Activated CD4-positive, alpha-beta T cell treated with anti-CD3 and anti-CD28 coated beads, Interleukin-2, amount 50 U/mL, for 24 hours (primary cell): ENCODE measurements at regions not wholly inside any gene's neighbourhood (a gene's known extent, or its start where the extent isn't known, plus 50 kb on each side); places are given as distances from the start of the nearest gene placed in this dataset.
"Not testable (repeated sequence)": the region's sequence is repeated elsewhere in the genome, so short reads cannot be mapped to it uniquely, and the experiment has no call there.

Source experiments
- DNase-seq, 2 donors: peaks; one replicate each; pipeline ENCODE4 v3.0.0-alpha.2; 2020; ENCODE audit warnings: low read depth in 1 of 2, low spot score in 1 of 2

DNA sequence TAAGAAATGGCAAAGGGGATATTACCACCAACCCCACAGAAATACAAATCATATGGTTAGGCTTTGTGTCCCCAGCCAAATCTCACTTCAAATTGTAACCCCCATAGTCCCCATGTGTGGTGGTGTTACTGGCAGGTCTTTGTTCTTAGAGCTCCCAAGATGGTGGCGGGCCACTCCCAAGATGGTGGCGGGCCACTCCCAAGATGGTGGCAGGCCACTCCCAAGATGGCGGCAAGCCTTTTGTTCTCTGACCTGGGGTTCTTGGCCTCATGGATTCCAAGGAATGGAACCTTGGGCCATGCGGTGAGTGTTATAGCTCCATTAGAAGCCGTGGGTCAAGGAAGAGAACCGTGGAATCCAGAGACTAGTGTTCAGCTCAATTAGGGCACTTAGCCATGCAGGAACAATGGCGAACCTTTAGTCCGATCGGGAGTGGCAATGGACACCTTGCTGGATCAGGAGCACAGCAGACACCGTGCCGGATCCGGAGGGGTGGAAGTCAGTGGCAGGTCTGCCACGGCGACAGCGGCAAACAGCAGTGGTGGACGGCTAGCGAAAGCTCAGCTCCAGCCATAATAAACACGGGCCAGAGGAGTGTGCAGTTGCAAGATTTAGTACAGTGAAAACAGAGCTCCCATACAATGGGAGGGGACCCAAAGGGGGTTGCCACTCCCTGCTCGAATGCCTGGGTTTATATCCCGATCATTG, 949.9 kb upstream of the NCAM2 start:
- DNase-seq, result not testable (repeated sequence)

DNA sequence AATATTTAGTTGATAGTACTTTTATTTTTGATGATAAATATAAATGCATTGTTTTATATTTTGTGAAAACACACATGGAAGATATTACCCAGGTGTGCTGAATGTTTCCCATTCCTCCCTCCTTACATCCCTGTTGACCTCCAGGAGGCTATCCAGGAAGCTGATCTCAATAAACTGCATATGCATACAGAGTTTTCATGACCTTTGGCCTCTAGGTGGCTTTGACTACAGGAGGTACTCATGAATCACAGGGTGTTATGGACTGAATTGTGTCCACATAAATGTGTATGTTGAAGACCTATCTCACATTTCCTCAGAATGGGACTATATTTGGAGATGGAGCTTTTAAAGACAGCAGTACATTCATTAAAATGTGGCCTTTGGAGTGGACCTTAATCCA, 914.9 kb upstream of the NCAM2 start:
- no peak for DNase-seq

DNA sequence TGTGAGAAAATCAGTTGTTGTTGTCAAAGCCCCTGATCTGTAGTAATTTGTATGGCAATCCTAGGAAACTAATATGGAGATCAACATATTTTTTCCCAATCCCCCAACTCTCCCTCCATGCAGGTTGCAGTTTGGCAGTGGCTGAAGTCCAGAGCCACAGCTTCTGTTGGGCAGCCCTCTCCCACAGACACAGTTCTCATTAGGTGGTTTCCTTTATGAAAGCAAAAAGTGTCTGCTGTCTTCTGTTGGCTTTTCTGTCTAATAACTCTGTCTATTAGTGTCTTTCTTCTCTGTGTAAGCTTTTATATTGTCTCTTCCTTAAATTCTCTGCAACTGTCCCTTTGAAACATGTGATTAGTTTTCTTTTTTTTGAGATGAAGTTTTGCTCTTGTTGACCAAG, 914.3 kb upstream of the NCAM2 start:
- DNase-seq, result no peak

DNA sequence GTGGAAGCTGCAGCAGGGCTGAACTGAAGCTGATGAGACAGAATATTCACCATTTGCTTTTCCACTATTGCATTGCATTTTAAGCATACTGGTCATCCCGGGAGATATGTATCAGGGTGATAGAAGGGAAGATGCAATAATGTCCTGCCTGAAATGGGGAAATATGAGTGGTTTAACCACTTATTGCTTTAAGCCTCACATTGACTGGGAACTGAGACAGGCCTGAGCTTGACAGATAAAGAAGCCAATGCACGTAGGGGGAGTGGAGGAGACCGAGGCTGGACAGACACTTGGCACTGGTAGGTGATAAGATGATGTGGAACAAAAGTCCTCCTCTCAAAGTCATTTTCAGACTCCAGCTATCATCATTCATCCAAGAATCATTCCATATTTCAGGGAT, 911.7 kb upstream of the NCAM2 start:
- no peak for DNase-seq

DNA sequence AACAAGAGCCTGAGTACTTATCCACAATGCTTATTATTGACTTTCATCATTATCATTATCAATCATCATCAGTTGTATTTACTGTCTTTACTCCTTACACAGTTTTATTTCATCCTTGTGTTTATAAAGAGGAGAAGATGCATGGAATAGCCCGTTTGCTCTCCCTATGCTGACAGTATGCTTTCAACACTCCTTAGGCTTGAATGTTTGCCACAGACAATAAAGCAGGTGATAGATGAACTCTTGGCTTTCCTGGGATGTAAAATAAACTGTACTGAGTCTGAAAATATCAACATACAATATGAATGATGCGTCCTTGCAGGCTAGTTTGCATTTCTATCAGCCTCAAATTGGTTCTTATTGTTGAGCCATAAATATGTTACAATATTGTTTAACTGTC, 891.8 kb upstream of the NCAM2 start:
- no peak for DNase-seq

DNA sequence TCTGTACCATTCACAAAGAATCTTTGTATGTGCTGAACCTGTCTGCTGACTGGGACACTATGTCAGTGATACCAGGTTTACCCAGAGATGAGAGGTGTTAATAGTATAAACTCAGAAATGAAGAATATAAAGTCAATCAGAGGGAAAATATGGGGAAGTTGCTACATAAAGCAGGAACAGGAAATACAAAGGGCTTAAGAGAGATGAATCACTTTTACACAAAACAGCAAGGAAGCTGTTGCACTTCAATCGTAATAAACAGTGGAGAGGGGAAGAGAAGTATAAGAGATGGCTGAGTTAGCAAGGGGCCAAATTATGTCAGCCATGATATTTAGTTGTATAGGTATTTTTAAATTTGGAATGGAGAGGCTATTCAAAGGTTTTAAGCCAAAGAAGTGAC, 890.2 kb upstream of the NCAM2 start:
- DNase-seq, result no peak

- no peak for DNase-seq
Measured at GRCh38 chr21:20108976-20109540, 889.2 kb upstream of the NCAM2 start.

GRCh38 chr21:20110368-20110767, 887.8 kb upstream of the NCAM2 start:
- DNase-seq, result no peak

DNA sequence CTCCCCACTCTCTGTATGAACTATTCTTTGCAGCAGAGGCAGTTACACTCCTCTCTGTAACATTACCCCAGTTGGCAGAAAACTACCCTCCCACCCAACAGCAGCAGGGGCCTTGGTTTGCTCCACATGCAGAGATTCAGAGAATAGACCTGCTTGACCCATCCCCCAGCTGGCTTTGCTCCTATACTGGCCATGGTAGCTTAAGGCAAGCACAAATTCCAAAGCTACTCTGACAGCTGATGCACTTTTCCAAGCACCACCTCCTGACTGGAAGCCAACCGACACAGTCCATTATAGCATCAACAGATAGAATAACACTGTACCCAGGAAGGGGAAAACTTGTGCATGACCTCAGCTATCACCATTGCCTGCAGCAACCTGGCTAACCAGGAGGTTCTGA, 846.5 kb upstream of the NCAM2 start:
- no peak for DNase-seq

- no peak for DNase-seq
Measured at GRCh38 chr21:20163167-20163566, 835.0 kb upstream of the NCAM2 start.

DNA sequence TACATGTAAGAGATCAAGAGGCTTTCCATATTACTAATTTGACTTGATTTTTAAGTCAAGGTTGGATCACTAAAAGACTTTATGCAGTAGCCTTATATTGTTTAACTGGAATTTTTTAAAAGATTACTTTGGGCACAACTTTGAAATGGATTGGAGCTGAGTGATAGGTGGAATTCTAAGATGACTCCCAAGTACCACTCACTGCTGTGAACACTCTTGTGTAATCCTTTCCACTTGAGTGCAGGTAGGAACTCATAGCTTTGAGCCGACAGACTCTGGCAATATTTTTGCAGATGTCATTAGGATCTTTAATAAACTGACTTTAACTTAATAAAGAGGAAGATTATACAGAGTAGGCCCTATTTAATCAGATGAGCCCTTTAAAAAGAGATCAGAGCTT, 831.1 kb upstream of the NCAM2 start:
- no peak for DNase-seq

DNA sequence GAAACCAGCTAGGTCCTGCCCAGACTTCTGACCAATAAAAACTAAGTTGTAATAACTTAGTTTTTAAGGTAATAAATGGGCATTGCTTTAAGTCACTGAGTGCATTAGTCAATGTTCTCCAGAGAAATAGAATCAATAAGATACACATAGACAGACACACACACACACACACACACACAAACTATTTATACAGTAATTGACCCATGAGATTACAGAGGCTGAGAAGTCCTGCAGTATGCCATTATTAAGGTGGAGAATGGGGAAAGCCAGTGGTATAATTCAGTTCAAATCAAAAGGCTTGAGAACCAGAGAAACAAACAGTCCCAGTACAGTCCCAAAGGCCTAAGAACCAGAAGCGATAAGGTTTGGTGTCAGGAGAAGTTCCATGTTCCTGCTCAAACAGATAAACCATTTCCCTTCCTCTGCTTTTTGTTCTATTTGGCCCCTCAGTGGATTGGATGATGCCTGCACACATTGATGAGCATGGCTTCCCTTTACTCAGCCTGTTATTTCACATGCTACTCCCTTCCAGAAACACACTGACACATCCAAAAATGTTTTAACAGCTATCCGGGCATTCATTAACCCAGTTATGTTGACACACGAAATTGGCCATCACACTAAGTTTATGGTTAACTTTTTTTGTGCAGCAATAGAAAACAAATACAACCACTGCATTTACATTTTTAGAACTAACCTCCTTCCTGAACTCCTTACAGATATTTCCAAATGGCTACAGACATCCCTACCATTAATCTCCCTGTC, 828.2 kb upstream of the NCAM2 start:
- no peak for DNase-seq

DNA sequence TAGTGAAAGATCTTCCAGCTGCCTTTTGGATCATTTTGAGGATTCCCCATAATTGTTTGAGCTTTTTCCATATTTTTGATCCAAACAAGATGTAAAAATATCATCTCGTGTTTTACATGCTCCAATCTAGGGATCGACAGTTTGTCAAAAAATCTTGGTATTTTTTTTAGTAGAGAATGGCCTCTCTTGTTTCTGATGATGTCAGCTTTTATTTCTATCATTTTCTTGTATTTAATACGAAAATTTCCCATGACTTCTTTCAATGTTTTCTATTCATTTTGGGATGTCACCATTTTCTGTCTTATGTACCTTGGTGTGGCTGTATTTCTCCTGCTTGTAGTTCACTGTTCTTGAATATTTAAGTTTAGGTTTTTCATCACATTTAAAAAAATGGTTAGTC, 812.0 kb upstream of the NCAM2 start:
- DNase-seq, result no peak

DNA sequence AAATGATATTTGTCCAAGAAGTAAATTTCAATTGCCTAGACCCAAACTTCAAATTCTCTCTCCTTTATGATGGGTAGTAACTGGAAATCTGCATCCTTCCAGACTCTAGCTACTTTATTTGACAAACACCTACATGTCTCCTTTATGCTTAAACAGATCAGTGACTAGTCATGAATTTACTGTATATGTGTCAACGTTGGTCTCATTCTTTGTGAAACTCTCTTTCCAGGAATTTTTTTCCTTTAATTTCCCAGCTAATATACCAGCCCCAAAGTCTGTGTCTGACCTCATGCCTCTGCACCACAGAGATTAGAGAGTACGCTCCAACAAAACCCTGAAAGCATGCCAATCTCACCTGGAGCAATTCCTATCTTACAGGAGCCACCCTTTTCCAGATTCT, 811.2 kb upstream of the NCAM2 start:
- DNase-seq, result no peak

GRCh38 chr21:20201323-20201722, 796.9 kb upstream of the NCAM2 start:
- not testable (repeated sequence) for DNase-seq

- DNase-seq, result no peak
Measured at GRCh38 chr21:20207335-20207734, 790.9 kb upstream of the NCAM2 start.

GRCh38 chr21:20215959-20216358, 782.2 kb upstream of the NCAM2 start:
- no peak for DNase-seq

GRCh38 chr21:20220586-20220985, 777.6 kb upstream of the NCAM2 start:
- DNase-seq, result no peak

DNA sequence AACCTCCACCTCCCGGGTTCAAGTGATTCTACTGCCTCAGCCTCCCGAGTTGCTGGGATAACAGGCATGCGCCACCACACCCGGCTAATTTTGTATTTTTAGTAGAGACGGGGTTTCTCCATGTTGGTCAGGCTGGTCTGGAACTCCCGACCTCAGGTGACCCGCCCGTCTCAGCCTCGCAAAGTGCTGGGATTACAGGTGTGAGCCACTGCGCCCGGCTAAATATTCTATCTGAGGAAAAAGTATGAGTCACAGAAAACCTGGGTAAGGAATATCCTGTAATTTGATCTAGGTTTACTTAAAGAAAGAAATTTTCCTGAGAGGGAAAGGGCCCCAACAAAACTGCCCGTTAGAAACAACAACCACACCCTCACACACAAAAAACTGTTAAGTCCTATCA, 776.2 kb upstream of the NCAM2 start:
- DNase-seq, result not testable (repeated sequence)

DNA sequence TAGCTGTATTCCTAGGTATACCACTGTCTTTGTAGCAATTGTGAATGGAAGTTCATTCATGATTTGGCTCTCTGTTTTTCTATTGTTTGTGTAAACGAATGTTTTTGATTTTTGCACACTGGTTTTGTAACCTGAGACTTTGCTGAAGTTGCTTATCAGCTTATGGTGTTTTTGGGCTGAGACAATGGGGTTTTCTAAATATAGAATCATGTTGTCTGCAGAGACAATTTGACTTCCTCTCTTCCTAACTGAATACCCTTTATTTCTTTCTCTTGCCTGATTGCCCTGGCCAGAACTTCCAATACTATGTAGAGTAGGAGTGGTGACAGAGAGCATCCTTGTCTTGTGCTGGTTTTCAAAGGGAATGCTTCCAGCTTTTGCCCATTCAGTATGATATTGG, 761.6 kb upstream of the NCAM2 start:
- DNase-seq, result not testable (repeated sequence)

- DNase-seq, result no peak
Measured at GRCh38 chr21:20249401-20249800, 748.8 kb upstream of the NCAM2 start.

DNA sequence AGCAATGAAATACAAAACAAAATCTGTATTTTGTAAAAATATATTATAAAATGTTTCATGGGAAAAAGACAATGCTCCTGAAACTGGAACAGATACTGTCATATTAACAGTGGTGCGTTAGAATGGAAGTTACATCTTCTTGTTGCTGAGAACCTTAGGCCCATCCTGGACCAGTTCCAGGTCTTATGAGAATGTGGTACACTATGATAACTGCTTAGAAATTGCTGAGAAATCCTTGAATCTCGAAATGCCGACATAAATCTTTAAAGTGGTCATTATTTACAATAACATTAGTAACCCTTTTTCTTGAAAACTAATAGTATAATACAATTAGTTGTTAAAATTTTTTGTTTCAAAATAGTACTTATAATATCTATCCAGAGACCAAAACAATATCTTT, 747.9 kb upstream of the NCAM2 start:
- DNase-seq, result no peak

DNA sequence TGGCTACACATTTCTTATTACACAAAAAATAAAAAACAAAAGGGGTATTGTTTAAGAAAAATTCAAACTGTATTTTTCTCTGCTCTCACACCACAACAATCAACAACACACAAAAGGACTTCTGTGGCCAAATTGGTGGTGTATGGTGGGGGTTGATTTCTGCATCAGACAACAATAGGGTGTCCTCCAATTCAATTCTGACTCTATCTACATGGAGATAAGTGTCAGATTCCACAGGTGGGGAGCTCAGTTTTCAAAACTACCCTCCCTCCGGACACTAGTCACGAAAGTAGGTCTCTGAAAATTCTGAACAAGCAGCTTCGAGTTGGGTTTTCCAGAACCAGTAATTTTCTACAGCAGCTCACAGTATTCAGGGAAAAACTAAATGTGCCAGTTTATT, 744.9 kb upstream of the NCAM2 start:
- DNase-seq, result no peak
